ENCODE measurements at regions not wholly inside any gene's neighbourhood (a gene's known extent, or its start where the extent isn't known, plus 50 kb on each side); places are given as distances from the start of the nearest gene placed in this dataset.
"Not testable (repeated sequence)": the region's sequence is repeated elsewhere in the genome, so short reads cannot be mapped to it uniquely, and the experiment has no call there.

DNA sequence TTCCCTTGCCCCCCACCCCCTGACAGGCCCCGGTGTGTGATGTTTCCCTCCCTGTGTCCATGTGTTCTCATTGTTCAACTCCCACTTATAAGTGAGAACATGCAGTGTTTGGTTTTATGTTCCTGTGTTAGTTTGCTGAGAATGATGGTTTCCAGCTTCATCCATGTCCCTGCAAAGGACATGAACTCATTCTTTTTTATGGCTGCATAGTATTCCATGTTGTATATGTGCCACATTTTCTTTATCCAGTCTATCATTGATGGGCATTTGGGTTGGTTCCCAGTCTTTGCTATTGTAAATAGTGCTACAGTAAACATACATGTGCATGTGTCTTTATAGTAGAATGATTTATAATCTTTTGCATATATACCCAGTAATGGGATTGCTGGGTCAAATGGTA, 287.4 kb downstream of the UTRN start:
- 100% methylated on average over 1 of the region's 1 CpG for WGBS
- H3K36me3 ChIP-seq (ENCODE audit: control insufficient read depth in 2 of 2, insufficient read depth in 2 of 2, low read length in 1 of 2); H3K4me3 ChIP-seq (ENCODE audit: low read length in 2 of 2); H3K4me1 ChIP-seq (ENCODE audit: control insufficient read depth in 2 of 2, insufficient read depth in 2 of 2, low read length in 2 of 2); H3K27me3 ChIP-seq (ENCODE audit: control insufficient read depth in 2 of 2, insufficient read depth in 1 of 2, low read length in 1 of 2); DNase-seq (ENCODE audit: low read depth in 6 of 9, low spot score in 9 of 9); H3K9me3 ChIP-seq (ENCODE audit: control insufficient read depth in 2 of 2, insufficient read depth in 1 of 2, low read length in 1 of 2); H3K27ac ChIP-seq (ENCODE audit: low read depth in 1 of 2, low read length in 1 of 2): not testable (repeated sequence)

- H3K27ac ChIP-seq (ENCODE audit: low read depth in 1 of 2, low read length in 1 of 2): no peak overlapping the region
- no peaks in the 10 kb centered on the region for H3K4me1 ChIP-seq (ENCODE audit: control insufficient read depth in 2 of 2, insufficient read depth in 2 of 2, low read length in 2 of 2)
- H3K4me3 ChIP-seq (ENCODE audit: low read length in 2 of 2): no peak overlapping the region
- WGBS: 65% methylated on average over 2 of the region's 2 CpGs
- DNase-seq (ENCODE audit: low read depth in 6 of 9, low spot score in 9 of 9): no peak
- no peaks in the 10 kb centered on the region for H3K27me3 ChIP-seq (ENCODE audit: control insufficient read depth in 2 of 2, insufficient read depth in 1 of 2, low read length in 1 of 2)
- no peaks in the 10 kb centered on the region for H3K9me3 ChIP-seq (ENCODE audit: control insufficient read depth in 2 of 2, insufficient read depth in 1 of 2, low read length in 1 of 2)
- H3K36me3 ChIP-seq (ENCODE audit: control insufficient read depth in 2 of 2, insufficient read depth in 2 of 2, low read length in 1 of 2): peaks cover 8 to 12% of the 10 kb centered on the region in 2 donors
Measured at GRCh38 chr6:144574796-144575195, 289.7 kb downstream of the UTRN start.

DNA sequence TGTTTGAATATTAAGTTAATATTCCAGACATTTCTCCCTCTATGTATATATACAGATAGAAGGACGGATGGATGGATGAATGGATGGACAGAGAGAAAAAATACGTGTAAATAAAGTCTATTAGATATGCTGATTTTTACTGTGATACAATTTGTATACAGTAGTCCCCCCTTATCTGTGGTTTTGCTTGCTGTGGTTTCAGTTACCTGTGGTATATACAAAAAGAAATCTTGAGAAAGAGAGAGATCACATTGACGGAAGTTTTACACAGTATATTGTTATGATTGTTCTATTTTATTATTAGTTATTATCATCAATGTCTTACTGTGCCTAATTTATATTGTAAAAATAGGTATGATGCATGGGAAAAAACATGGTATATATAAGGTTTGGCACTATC, 290.2 kb downstream of the UTRN start:
- Histone ChIP-seq H3K4me3 (ENCODE audit: low read length in 2 of 2) (no peak overlapping the region), H3K27me3 (ENCODE audit: control insufficient read depth in 2 of 2, insufficient read depth in 1 of 2, low read length in 1 of 2) (no peaks in the 10 kb centered on the region), H3K27ac (ENCODE audit: low read depth in 1 of 2, low read length in 1 of 2) (no peak overlapping the region), H3K9me3 (ENCODE audit: control insufficient read depth in 2 of 2, insufficient read depth in 1 of 2, low read length in 1 of 2) (no peaks in the 10 kb centered on the region), H3K36me3 (ENCODE audit: control insufficient read depth in 2 of 2, insufficient read depth in 2 of 2, low read length in 1 of 2) (peaks cover 8 to 12% of the 10 kb centered on the region in 2 donors), H3K4me1 (ENCODE audit: control insufficient read depth in 2 of 2, insufficient read depth in 2 of 2, low read length in 2 of 2) (no peaks in the 10 kb centered on the region)
- DNase-seq (ENCODE audit: low read depth in 6 of 9, low spot score in 9 of 9): no peak
- 48% methylated on average over 3 of the region's 3 CpGs for WGBS

GRCh38 chr6:144576871-144577270, 291.7 kb downstream of the UTRN start:
- 96% methylated on average over 6 of the region's 6 CpGs for WGBS

GRCh38 chr6:144578385-144579350, 293.5 kb downstream of the UTRN start:
- Histone ChIP-seq H3K27ac (ENCODE audit: low read depth in 1 of 2, low read length in 1 of 2) (no peak overlapping the region), H3K27me3 (ENCODE audit: control insufficient read depth in 2 of 2, insufficient read depth in 1 of 2, low read length in 1 of 2) (no peaks in the 10 kb centered on the region), H3K36me3 (ENCODE audit: control insufficient read depth in 2 of 2, insufficient read depth in 2 of 2, low read length in 1 of 2) (peaks cover 4 to 12% of the 10 kb centered on the region in 2 donors), H3K9me3 (ENCODE audit: control insufficient read depth in 2 of 2, insufficient read depth in 1 of 2, low read length in 1 of 2) (no peaks in the 10 kb centered on the region), H3K4me3 (ENCODE audit: low read length in 2 of 2) (no peak overlapping the region), H3K4me1 (ENCODE audit: control insufficient read depth in 2 of 2, insufficient read depth in 2 of 2, low read length in 2 of 2) (peaks cover 7 to 13% of the 10 kb centered on the region in 2 donors)
- 98% methylated on average over 7 of the region's 7 CpGs for WGBS
- DNase-seq (ENCODE audit: low read depth in 6 of 9, low spot score in 9 of 9): no peak

More at GRCh38 chr6:144576871-144577270, 291.7 kb downstream of the UTRN start:
- no peak for DNase-seq (ENCODE audit: low read depth in 6 of 9, low spot score in 9 of 9)
- H3K4me1 ChIP-seq (ENCODE audit: control insufficient read depth in 2 of 2, insufficient read depth in 2 of 2, low read length in 2 of 2): peaks cover 0 to 2% of the 10 kb centered on the region in 2 donors
- no peaks in the 10 kb centered on the region for H3K9me3 ChIP-seq (ENCODE audit: control insufficient read depth in 2 of 2, insufficient read depth in 1 of 2, low read length in 1 of 2)
- H3K27me3 ChIP-seq (ENCODE audit: control insufficient read depth in 2 of 2, insufficient read depth in 1 of 2, low read length in 1 of 2): no peaks in the 10 kb centered on the region
- H3K4me3 ChIP-seq (ENCODE audit: low read length in 2 of 2): no peak overlapping the region
- no peak overlapping the region for H3K27ac ChIP-seq (ENCODE audit: low read depth in 1 of 2, low read length in 1 of 2)
- peaks cover 7 to 12% of the 10 kb centered on the region in 2 donors for H3K36me3 ChIP-seq (ENCODE audit: control insufficient read depth in 2 of 2, insufficient read depth in 2 of 2, low read length in 1 of 2)

GRCh38 chr6:144580039-144580438, 294.9 kb downstream of the UTRN start:
- WGBS: 92% methylated on average over 3 of the region's 3 CpGs
- Histone ChIP-seq H3K27ac (ENCODE audit: low read depth in 1 of 2, low read length in 1 of 2) (no peak overlapping the region), H3K4me1 (ENCODE audit: control insufficient read depth in 2 of 2, insufficient read depth in 2 of 2, low read length in 2 of 2) (peaks cover 7 to 13% of the 10 kb centered on the region in 2 donors), H3K27me3 (ENCODE audit: control insufficient read depth in 2 of 2, insufficient read depth in 1 of 2, low read length in 1 of 2) (no peaks in the 10 kb centered on the region), H3K9me3 (ENCODE audit: control insufficient read depth in 2 of 2, insufficient read depth in 1 of 2, low read length in 1 of 2) (no peaks in the 10 kb centered on the region), H3K4me3 (ENCODE audit: low read length in 2 of 2) (no peak overlapping the region), H3K36me3 (ENCODE audit: control insufficient read depth in 2 of 2, insufficient read depth in 2 of 2, low read length in 1 of 2) (peaks cover 4 to 12% of the 10 kb centered on the region in 2 donors)
- DNase-seq (ENCODE audit: low read depth in 6 of 9, low spot score in 9 of 9): no peak

GRCh38 chr6:144580771-144581170, 295.6 kb downstream of the UTRN start:
- DNase-seq (ENCODE audit: low read depth in 6 of 9, low spot score in 9 of 9): no peak
- Histone ChIP-seq H3K4me3 (ENCODE audit: low read length in 2 of 2) (no peak overlapping the region), H3K4me1 (ENCODE audit: control insufficient read depth in 2 of 2, insufficient read depth in 2 of 2, low read length in 2 of 2) (peaks cover 7 to 13% of the 10 kb centered on the region in 2 donors), H3K36me3 (ENCODE audit: control insufficient read depth in 2 of 2, insufficient read depth in 2 of 2, low read length in 1 of 2) (peaks cover 4 to 12% of the 10 kb centered on the region in 2 donors), H3K27ac (ENCODE audit: low read depth in 1 of 2, low read length in 1 of 2) (no peak overlapping the region), H3K9me3 (ENCODE audit: control insufficient read depth in 2 of 2, insufficient read depth in 1 of 2, low read length in 1 of 2) (no peaks in the 10 kb centered on the region), H3K27me3 (ENCODE audit: control insufficient read depth in 2 of 2, insufficient read depth in 1 of 2, low read length in 1 of 2) (no peaks in the 10 kb centered on the region)
- 100% methylated on average over 1 of the region's 1 CpG for whole genome bisulfite sequencing

- DNase-seq (ENCODE audit: low read depth in 6 of 9, low spot score in 9 of 9): peak in 3 of 9 donors; percentile 31 to 74 (median 60)
- Histone ChIP-seq H3K27me3 (ENCODE audit: control insufficient read depth in 2 of 2, insufficient read depth in 1 of 2, low read length in 1 of 2) (no peaks in the 10 kb centered on the region), H3K9me3 (ENCODE audit: control insufficient read depth in 2 of 2, insufficient read depth in 1 of 2, low read length in 1 of 2) (no peaks in the 10 kb centered on the region), H3K4me1 (ENCODE audit: control insufficient read depth in 2 of 2, insufficient read depth in 2 of 2, low read length in 2 of 2) (peaks cover 7 to 13% of the 10 kb centered on the region in 2 donors), H3K4me3 (ENCODE audit: low read length in 2 of 2) (no peak overlapping the region), H3K27ac (ENCODE audit: low read depth in 1 of 2, low read length in 1 of 2) (no peak overlapping the region), H3K36me3 (ENCODE audit: control insufficient read depth in 2 of 2, insufficient read depth in 2 of 2, low read length in 1 of 2) (peaks cover 4 to 10% of the 10 kb centered on the region in 2 donors)
- 89% methylated on average over 5 of the region's 5 CpGs for WGBS
Measured at GRCh38 chr6:144581812-144582537, 296.8 kb downstream of the UTRN start.
